Right lobe of liver (tissue), 4 donors: ENCODE measurements at regions not wholly inside any gene's neighbourhood (a gene's known extent, or its start where the extent isn't known, plus 50 kb on each side); places are given as distances from the start of the nearest gene placed in this dataset.

Experiments
- CTCF ChIP-seq, 4 donors: fragments of 200-600 bp in 3 of 4; fragments of 450-650 bp in 1 of 4; IDR thresholded peaks; one replicate each; pipeline versions ENCODE4 v1.5.1 to v1.8.0; 2016 to 2022; ENCODE audit warnings: antibody characterized with exemption in 4 of 4, mild to moderate bottlenecking in 2 of 4
- POLR2A ChIP-seq: fragments of 450-650 bp; IDR thresholded peaks from one replicate; pipeline ENCODE4 v1.6.1; 2017; ENCODE audit warnings: antibody characterized with exemption, mild to moderate bottlenecking
- donor health status: DM: no; HTN: no; CAD: no.
- donor health status: DM: no; HTN: no; CAD: no.
- donor health status: DM: no; HTN: yes; CAD: no.

GRCh38 chr9:17906176-17906840 lies 327.4 kb downstream of the SH3GL2 start:
- TF ChIP-seq CTCF (IDR thresholded peaks at IDR 0.05) (no peak), POLR2A (no peak)
